ENCODE measurements at regions not wholly inside any gene's neighbourhood (a gene's known extent, or its start where the extent isn't known, plus 50 kb on each side); places are given as distances from the start of the nearest gene placed in this dataset.

DNA sequence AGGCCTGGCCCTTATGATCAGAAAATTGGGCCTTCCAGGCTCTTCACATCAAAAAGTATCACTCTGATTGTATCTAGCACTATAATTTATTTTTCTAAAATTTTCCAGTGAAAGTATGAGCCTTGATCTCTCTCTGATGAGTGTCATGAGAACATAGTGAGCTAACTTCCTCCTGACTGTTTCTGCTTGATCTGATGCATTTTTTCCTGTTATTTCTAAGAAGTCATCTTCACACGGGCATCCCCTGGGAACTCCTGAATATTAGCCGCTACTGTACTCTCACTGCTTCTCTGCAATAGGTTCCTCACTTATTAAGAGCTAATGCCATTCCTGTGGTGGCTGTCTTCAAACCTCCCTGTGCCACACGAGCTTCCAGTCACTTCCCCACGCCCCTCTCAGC lies 63.1 kb upstream of the ZPBP start:
- H3K4me3 ChIP-seq (ENCODE audit: insufficient read depth, low read depth, low read length), result no peak overlapping the region
- DNase-seq (ENCODE audit: low read depth) (no peak), FAIRE-seq (no peak)
- no peaks in the 10 kb centered on the region for H4K20me1 ChIP-seq (ENCODE audit: insufficient read depth, low read length)
- Mint-ChIP-seq H3K4me1 (ENCODE audit: low read depth, unreplicated experiment) (no peaks in the 10 kb centered on the region), H3K36me3 (ENCODE audit: low read depth, unreplicated experiment) (no peaks in the 10 kb centered on the region), H3K27me3 (ENCODE audit: low read depth, unreplicated experiment) (peaks cover 9% of the 10 kb centered on the region), H3K27ac (ENCODE audit: unreplicated experiment) (no peak overlapping the region), H3K9me3 (ENCODE audit: unreplicated experiment) (peaks cover 2% of the 10 kb centered on the region), H3K4me3 (ENCODE audit: unreplicated experiment) (no peak overlapping the region)
- H3K27me3 ChIP-seq (ENCODE audit: insufficient read depth, low read length), result no peaks in the 10 kb centered on the region
- no peak overlapping the region for H2AFZ ChIP-seq (ENCODE audit: low read depth, low read length)
- H3K9ac ChIP-seq (ENCODE audit: low read length), result no peak overlapping the region
- no peaks in the 10 kb centered on the region for H3K9me3 ChIP-seq (ENCODE audit: insufficient read depth, low read depth, low read length)
- H3K36me3 ChIP-seq (ENCODE audit: insufficient read depth, low read length), result no peaks in the 10 kb centered on the region
- no peaks in the 10 kb centered on the region for H3K79me2 ChIP-seq (ENCODE audit: insufficient read depth, low read length)
- no peaks in the 10 kb centered on the region for H3K4me1 ChIP-seq (ENCODE audit: insufficient read depth, low read length)
- H3K4me2 ChIP-seq (ENCODE audit: low read length), result no peak overlapping the region
- TF ChIP-seq EZH2 (IDR thresholded peaks at IDR 0.05; ENCODE audit: insufficient read depth, low read length), result no peak
- no peak overlapping the region for H3K27ac ChIP-seq (ENCODE audit: low read depth, low read length)

GRCh38 chr7:50155755-50156154 lies 62.7 kb upstream of the ZPBP start:
- H3K4me3 Mint-ChIP-seq (ENCODE audit: unreplicated experiment), result no peak overlapping the region
- Histone ChIP-seq H3K79me2 (ENCODE audit: insufficient read depth, low read length) (no peaks in the 10 kb centered on the region), H3K27ac (ENCODE audit: low read depth, low read length) (no peak overlapping the region), H2AFZ (ENCODE audit: low read depth, low read length) (no peak overlapping the region), H3K36me3 (ENCODE audit: insufficient read depth, low read length) (no peaks in the 10 kb centered on the region), H3K9ac (ENCODE audit: low read length) (no peak overlapping the region), H3K27me3 (ENCODE audit: insufficient read depth, low read length) (no peaks in the 10 kb centered on the region), H3K4me3 (ENCODE audit: insufficient read depth, low read depth, low read length) (no peak overlapping the region), H3K4me1 (ENCODE audit: insufficient read depth, low read length) (no peaks in the 10 kb centered on the region), H3K4me2 (ENCODE audit: low read length) (no peak overlapping the region), H4K20me1 (ENCODE audit: insufficient read depth, low read length) (no peaks in the 10 kb centered on the region), H3K9me3 (ENCODE audit: insufficient read depth, low read depth, low read length) (no peaks in the 10 kb centered on the region)
- no peak overlapping the region for H3K27ac Mint-ChIP-seq (ENCODE audit: unreplicated experiment)
- peaks cover 9% of the 10 kb centered on the region for H3K27me3 Mint-ChIP-seq (ENCODE audit: low read depth, unreplicated experiment)
- FAIRE-seq (no peak), DNase-seq (ENCODE audit: low read depth) (no peak)
- H3K36me3 Mint-ChIP-seq (ENCODE audit: low read depth, unreplicated experiment), result no peaks in the 10 kb centered on the region
- H3K9me3 Mint-ChIP-seq (ENCODE audit: unreplicated experiment), result peaks cover 2% of the 10 kb centered on the region
- H3K4me1 Mint-ChIP-seq (ENCODE audit: low read depth, unreplicated experiment), result no peaks in the 10 kb centered on the region
- TF ChIP-seq CTCF (IDR thresholded peaks at IDR 0.05; ENCODE audit: insufficient read depth, low read depth, low read length) (no peak), EZH2 (IDR thresholded peaks at IDR 0.05; ENCODE audit: insufficient read depth, low read length) (no peak)

- Histone ChIP-seq H3K79me2 (ENCODE audit: insufficient read depth, low read length) (no peaks in the 10 kb centered on the region), H3K9ac (ENCODE audit: low read length) (no peak overlapping the region), H3K4me3 (ENCODE audit: insufficient read depth, low read depth, low read length) (no peak overlapping the region), H3K27ac (ENCODE audit: low read depth, low read length) (no peak overlapping the region), H3K9me3 (ENCODE audit: insufficient read depth, low read depth, low read length) (no peaks in the 10 kb centered on the region), H4K20me1 (ENCODE audit: insufficient read depth, low read length) (no peaks in the 10 kb centered on the region), H3K27me3 (ENCODE audit: insufficient read depth, low read length) (no peaks in the 10 kb centered on the region), H3K4me2 (ENCODE audit: low read length) (no peak overlapping the region), H3K4me1 (ENCODE audit: insufficient read depth, low read length) (no peaks in the 10 kb centered on the region), H2AFZ (ENCODE audit: low read depth, low read length) (no peak overlapping the region), H3K36me3 (ENCODE audit: insufficient read depth, low read length) (no peaks in the 10 kb centered on the region)
- Mint-ChIP-seq H3K36me3 (ENCODE audit: low read depth, unreplicated experiment) (no peaks in the 10 kb centered on the region), H3K4me3 (ENCODE audit: unreplicated experiment) (no peak overlapping the region), H3K9me3 (ENCODE audit: unreplicated experiment) (peaks cover 2% of the 10 kb centered on the region), H3K4me1 (ENCODE audit: low read depth, unreplicated experiment) (no peaks in the 10 kb centered on the region), H3K27me3 (ENCODE audit: low read depth, unreplicated experiment) (peaks cover 9% of the 10 kb centered on the region), H3K27ac (ENCODE audit: unreplicated experiment) (no peak overlapping the region)
- TF ChIP-seq EZH2 (IDR thresholded peaks at IDR 0.05; ENCODE audit: insufficient read depth, low read length) (no peak), CTCF (IDR thresholded peaks at IDR 0.05; ENCODE audit: insufficient read depth, low read depth, low read length) (no peak)
- FAIRE-seq (no peak), DNase-seq (ENCODE audit: low read depth) (no peak)
Measured at GRCh38 chr7:50153995-50154394, 60.9 kb upstream of the ZPBP start.

Measured in astrocyte (in vitro differentiated cells and primary cell).